GM12864 (cell line): ENCODE measurements at regions not wholly inside any gene's neighbourhood (a gene's known extent, or its start where the extent isn't known, plus 50 kb on each side); places are given as distances from the start of the nearest gene placed in this dataset.

Experiments used
- DNase-seq: peaks from one replicate; pipeline ENCODE4 v3.0.0-alpha.2; 2011; ENCODE audit warnings: low read depth
- H3K4me3 ChIP-seq: 2 replicates; pipeline ENCODE4 v1.5.1; 2011; ENCODE audit warnings: mild to moderate bottlenecking, low read depth, low read length, control low read depth
- CTCF ChIP-seq: IDR thresholded peaks from 2 replicates; pipeline ENCODE4 v1.5.1; 2011; ENCODE audit warnings: low read depth, mild to moderate bottlenecking, moderate library complexity, low read length, control low read depth, inconsistent platforms; ENCODE audit errors: missing control alignments

GRCh38 chr9:116027511-116027910 is 126.1 kb upstream of the PAPPA start:
- TF ChIP-seq CTCF = no peak
- DNase-seq = no peak
- no peak overlapping the region for H3K4me3 ChIP-seq

GRCh38 chr9:116027951-116028350 is 125.6 kb upstream of the PAPPA start:
- no peak for DNase-seq
- no peak for TF ChIP-seq CTCF
- no peak overlapping the region for H3K4me3 ChIP-seq

DNA sequence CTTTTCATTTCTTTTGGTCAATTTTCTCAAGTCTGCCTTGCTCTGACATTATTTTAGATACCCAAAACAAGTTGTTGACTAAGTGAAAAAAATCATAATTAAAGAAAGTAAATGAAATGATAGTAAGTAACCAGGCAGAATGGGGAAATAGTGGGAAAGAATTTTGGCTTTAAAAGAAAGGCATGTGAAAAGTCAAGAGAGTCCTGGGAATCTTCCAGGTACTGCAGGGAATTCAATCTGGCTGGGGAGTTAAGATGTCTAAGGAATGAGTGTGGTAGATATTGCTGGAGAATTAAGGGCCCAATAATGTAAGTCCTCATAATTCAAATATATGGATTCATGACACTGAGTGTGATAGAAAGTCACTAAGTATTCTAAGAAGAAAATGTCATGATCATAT is 123.1 kb upstream of the PAPPA start:
- no peak overlapping the region for H3K4me3 ChIP-seq
- DNase-seq = no peak
- TF ChIP-seq CTCF = no peak

GRCh38 chr9:116032683-116033440 is 120.7 kb upstream of the PAPPA start:
- TF ChIP-seq CTCF = no peak
- no peak overlapping the region for H3K4me3 ChIP-seq
- DNase-seq = no peak

DNA sequence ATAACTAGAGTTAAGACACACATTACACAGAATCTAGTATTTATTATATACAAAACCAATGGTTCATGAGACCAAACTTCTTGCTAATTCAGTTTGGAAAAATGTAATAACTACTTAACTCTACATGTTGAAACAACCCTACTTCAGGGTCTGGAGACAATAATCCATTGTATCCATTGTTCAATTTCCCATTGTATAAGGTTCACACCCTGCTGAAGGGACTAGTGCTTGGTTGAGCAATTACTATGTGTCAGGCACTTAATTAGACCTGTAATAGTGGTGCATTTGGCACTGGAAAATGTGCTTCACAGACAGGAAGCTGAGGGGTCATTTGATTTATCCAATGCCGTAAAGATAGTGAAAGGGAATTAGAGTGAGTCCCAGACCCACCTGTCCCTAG is 114.3 kb upstream of the PAPPA start:
- DNase-seq = no peak
- no peak overlapping the region for H3K4me3 ChIP-seq
- no peak for TF ChIP-seq CTCF

DNA sequence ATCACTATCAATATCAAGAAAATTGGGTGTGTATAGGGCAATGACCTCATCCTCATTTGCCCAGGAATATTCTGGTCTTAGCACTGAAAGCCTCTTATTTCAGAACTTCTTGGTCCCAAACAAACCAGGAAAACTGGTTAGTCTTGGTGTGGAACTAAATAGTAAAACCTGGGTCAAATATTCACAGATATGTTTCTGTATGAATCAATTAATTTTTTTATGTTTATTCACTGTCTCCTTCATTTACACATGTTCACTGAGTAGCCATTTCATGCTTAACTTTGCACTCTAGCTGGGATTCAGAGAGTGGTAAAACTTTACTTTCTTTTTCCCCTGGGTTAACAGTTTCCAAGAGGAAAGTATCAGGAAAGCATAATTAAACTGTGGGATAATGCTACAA is 113.7 kb upstream of the PAPPA start:
- TF ChIP-seq CTCF = no peak
- DNase-seq = no peak
- no peak overlapping the region for H3K4me3 ChIP-seq

GRCh38 chr9:116042321-116042720 is 111.3 kb upstream of the PAPPA start:
- no peak for DNase-seq

More at GRCh38 chr9:116042321-116042720, 111.3 kb upstream of the PAPPA start:
- no peak overlapping the region for H3K4me3 ChIP-seq
- TF ChIP-seq CTCF = no peak
